ENCODE measurements at regions not wholly inside any gene's neighbourhood (a gene's known extent, or its start where the extent isn't known, plus 50 kb on each side); places are given as distances from the start of the nearest gene placed in this dataset.

- POLR2A ChIA-PET = no interaction called here
- TF ChIP-seq, protein P1, sequence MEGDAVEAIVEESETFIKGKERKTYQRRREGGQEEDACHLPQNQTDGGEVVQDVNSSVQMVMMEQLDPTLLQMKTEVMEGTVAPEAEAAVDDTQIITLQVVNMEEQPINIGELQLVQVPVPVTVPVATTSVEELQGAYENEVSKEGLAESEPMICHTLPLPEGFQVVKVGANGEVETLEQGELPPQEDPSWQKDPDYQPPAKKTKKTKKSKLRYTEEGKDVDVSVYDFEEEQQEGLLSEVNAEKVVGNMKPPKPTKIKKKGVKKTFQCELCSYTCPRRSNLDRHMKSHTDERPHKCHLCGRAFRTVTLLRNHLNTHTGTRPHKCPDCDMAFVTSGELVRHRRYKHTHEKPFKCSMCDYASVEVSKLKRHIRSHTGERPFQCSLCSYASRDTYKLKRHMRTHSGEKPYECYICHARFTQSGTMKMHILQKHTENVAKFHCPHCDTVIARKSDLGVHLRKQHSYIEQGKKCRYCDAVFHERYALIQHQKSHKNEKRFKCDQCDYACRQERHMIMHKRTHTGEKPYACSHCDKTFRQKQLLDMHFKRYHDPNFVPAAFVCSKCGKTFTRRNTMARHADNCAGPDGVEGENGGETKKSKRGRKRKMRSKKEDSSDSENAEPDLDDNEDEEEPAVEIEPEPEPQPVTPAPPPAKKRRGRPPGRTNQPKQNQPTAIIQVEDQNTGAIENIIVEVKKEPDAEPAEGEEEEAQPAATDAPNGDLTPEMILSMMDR (IDR thresholded peaks at IDR 0.05; ENCODE audit: low read depth, low read length) = no peak
- CTCF ChIA-PET = no interaction called here
- Histone ChIP-seq H3K4me3 (ENCODE audit: low read depth, low read length) (no peak overlapping the region), H3K27ac (ENCODE audit: low read depth, low read length) (no peak overlapping the region), H3K27me3 (ENCODE audit: control insufficient read depth, insufficient read depth, low read length) (no peaks in the 10 kb centered on the region), H3K9me3 (ENCODE audit: control insufficient read depth, insufficient read depth, low read length) (peaks cover 9% of the 10 kb centered on the region)
- DNase-seq (ENCODE audit: low read depth, low spot score) = no peak
These were observed 185.2 kb upstream of the PITRM1 start for GRCh38 chr10:3357737-3358136.

- POLR2A ChIA-PET = no interaction called here
- CTCF ChIA-PET = no interaction called here
- Histone ChIP-seq H3K27me3 (ENCODE audit: control insufficient read depth, insufficient read depth, low read length) (no peaks in the 10 kb centered on the region), H3K4me3 (ENCODE audit: low read depth, low read length) (no peak overlapping the region), H3K27ac (ENCODE audit: low read depth, low read length) (no peak overlapping the region), H3K9me3 (ENCODE audit: control insufficient read depth, insufficient read depth, low read length) (no peaks in the 10 kb centered on the region)
- TF ChIP-seq, protein P1 (IDR thresholded peaks at IDR 0.05; ENCODE audit: low read depth, low read length) = no peak
- DNase-seq (ENCODE audit: low read depth, low spot score) = no peak
These were observed 183.0 kb upstream of the PITRM1 start for GRCh38 chr10:3355536-3355935.

GRCh38 chr10:3354174-3354900 lies 181.8 kb upstream of the PITRM1 start:
- TF ChIP-seq, protein P1 (IDR thresholded peaks at IDR 0.05; ENCODE audit: low read depth, low read length) = no peak
- ChIA-PET CTCF (no interaction called here), POLR2A (no interaction called here)
- Histone ChIP-seq H3K9me3 (ENCODE audit: control insufficient read depth, insufficient read depth, low read length) (no peaks in the 10 kb centered on the region), H3K4me3 (ENCODE audit: low read depth, low read length) (no peak overlapping the region), H3K27ac (ENCODE audit: low read depth, low read length) (no peak overlapping the region), H3K27me3 (ENCODE audit: control insufficient read depth, insufficient read depth, low read length) (no peaks in the 10 kb centered on the region)
- no peak for DNase-seq (ENCODE audit: low read depth, low spot score)

- H3K27me3 ChIP-seq (ENCODE audit: control insufficient read depth, insufficient read depth, low read length) = no peaks in the 10 kb centered on the region
- POLR2A ChIA-PET = no interaction called here
- CTCF ChIA-PET = no interaction called here
- no peaks in the 10 kb centered on the region for H3K9me3 ChIP-seq (ENCODE audit: control insufficient read depth, insufficient read depth, low read length)
- TF ChIP-seq, protein P1 (IDR thresholded peaks at IDR 0.05; ENCODE audit: low read depth, low read length) = no peak
- no peak overlapping the region for H3K27ac ChIP-seq (ENCODE audit: low read depth, low read length)
- no peak overlapping the region for H3K4me3 ChIP-seq (ENCODE audit: low read depth, low read length)
- no peak for DNase-seq (ENCODE audit: low read depth, low spot score)
These were observed 180.7 kb upstream of the PITRM1 start for GRCh38 chr10:3353235-3353634.

DNA sequence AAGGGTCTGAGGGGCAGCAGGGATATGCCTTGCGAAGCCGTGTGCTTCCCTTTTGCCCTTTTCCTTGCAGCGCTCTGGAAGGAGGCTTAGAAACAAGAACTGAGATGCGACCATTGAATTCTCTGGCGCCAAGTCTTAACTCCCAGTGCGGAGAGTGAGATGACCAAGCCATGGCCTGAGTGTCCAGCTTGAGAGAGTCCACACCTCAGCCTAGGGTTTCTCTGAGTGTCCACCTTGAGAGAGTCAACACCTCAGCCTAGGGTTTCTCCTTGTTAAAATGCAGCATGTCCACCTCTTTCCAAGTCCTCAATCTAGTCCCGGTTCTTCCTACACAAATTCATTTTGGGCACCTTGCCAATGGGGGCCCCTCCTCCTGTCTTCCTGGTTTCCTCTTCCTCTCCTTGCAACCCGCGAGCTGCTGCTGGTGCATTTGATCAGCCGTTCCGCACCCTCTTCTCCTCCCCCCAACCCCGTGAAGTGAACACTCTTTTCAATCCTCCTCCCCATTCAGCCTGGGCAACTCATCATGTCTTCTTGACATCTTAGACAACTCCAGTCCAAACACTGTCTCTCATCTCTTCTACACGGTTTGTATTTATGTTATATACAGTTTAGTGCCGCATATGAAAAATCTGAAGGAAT lies 178.2 kb upstream of the PITRM1 start:
- ChIA-PET POLR2A (no interaction called here), CTCF (no interaction called here)
- H3K27me3 ChIP-seq (ENCODE audit: control insufficient read depth, insufficient read depth, low read length) = peaks cover 5% of the 10 kb centered on the region
- no peak overlapping the region for H3K27ac ChIP-seq (ENCODE audit: low read depth, low read length)
- H3K4me3 ChIP-seq (ENCODE audit: low read depth, low read length) = no peak overlapping the region
- DNase-seq (ENCODE audit: low read depth, low spot score) = no peak
- TF ChIP-seq, protein P1 (IDR thresholded peaks at IDR 0.05; ENCODE audit: low read depth, low read length) = no peak
- H3K9me3 ChIP-seq (ENCODE audit: control insufficient read depth, insufficient read depth, low read length) = no peaks in the 10 kb centered on the region

All from AG04450 (cell line).